GM21737 (cell line): ENCODE measurements at regions not wholly inside any gene's neighbourhood (a gene's known extent, or its start where the extent isn't known, plus 50 kb on each side); places are given as distances from the start of the nearest gene placed in this dataset.
"Not testable (repeated sequence)": the region's sequence is repeated elsewhere in the genome, so short reads cannot be mapped to it uniquely, and the experiment has no call there.

ENCODE experiments used
- ATAC-seq: cut with Tn5 transposase; IDR thresholded peaks from one replicate; pipeline ENCODE4 v1.9.1; 2021; ENCODE audit warnings: mild to moderate bottlenecking, moderate library complexity; ENCODE audit not compliant: unreplicated experiment

DNA sequence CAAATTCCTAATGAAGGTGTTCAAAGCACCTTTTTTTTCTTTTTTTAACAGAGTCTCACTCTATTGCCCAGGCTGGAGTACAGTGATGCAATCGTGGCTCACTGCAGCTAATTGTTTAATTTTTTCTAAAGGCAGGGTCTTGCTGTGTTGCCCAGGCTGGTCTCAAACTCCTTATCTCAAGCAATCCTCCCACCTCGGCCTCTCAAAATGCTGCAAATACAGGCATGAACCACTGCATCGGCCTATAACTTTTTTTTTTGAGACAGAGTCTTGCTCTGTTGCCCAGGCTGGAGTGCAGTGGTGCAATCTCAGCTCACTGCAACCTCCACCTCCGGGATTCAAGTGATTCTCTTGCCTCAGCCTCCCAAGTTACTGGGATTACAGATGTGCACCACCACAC, 113.9 kb upstream of the CXADR start:
- ATAC-seq: not testable (repeated sequence)

DNA sequence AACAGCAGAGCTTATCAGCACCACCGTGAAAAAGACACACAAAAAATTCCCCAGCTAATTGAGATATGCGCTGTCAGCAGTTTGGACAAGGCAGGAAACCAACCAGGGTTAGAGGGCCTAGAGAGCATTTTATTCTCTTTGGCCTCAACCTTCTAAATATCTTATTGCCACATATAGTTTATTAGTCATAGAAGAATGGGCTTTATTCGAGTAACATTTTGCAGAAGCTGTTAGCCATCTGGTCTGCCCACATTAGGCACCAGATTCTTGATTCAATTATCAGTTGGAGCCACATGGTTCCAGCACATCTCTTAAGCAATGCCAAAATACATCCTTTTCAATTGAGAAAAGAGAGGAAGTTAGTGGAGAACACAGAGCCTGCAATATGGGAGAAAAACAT, 109.9 kb upstream of the CXADR start:
- no peak for ATAC-seq

DNA sequence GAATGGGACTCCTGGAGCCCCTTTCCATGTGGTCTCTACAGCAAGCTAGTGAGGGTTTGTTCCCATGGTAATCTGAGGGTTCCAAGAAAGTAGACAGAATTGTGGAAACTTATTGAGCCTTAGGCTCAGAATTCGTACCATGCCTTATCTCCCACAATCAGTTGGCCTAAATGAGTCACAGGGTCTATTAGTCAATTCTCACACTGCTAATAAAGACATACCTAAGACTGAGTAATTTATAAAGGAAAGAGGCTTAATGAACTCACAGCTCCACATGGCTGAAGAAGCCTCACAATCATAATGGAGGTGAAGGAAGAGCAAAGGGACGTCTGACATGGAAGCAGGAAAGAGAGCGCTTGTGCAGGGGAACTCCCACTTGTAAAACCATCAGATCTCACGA, 106.6 kb upstream of the CXADR start:
- ATAC-seq: no peak

DNA sequence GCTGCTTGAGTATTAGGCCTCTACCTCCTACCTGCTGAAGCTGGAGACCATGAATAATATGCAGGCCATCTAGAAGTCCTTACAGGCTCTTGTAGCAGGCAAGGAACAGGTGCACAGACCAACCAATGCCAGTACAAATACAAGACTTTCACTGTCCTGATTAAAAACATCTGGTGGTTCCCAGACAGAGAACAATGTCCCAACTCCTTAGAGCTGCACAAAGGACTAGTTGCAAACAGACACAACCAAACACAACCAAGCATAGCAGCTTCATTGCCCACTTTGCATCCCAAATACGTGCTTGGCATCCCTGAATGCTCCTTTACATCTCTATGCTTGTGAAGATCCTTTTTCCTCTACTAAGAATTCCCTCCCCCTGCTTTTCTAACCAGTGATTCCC, 98.1 kb upstream of the CXADR start:
- ATAC-seq: no peak

DNA sequence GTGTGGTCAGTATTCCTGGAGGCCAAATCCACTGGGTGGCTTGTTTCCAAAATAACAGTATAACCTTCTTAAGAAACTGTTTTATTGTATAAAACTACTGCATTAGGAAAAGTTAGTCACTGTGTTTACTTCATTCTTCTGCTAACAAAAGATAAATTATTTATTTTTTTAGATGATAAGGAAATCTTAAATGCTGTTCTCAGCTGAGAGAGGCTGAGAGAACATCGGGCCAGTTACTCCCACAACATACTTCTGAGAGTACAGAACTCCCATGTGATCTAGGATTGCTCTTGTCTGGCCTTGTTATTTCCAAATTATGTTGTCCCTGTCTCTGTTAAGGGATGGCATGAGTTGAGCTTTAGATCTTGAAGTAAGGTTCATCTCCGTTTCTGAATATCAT, 96.7 kb upstream of the CXADR start:
- no peak for ATAC-seq

DNA sequence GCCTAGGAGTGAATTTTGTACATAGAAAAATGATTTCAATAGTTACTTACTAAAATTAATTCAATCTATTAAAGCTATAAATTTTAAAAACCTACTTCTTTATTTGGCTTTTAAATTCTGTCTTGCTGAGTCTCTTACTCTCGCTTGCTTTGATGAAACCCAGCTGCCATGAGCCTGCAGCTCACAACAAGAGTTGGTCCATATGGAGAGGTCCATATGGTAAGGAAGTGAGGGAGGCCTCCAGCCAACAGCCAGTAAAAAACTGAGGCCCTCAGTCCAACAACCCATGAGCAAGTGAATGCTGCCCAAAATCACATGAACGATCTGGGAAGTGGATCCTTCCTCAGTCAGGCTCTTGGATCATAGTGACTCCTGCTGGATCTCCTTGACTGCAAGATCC, 89.9 kb upstream of the CXADR start:
- ATAC-seq: no peak

DNA sequence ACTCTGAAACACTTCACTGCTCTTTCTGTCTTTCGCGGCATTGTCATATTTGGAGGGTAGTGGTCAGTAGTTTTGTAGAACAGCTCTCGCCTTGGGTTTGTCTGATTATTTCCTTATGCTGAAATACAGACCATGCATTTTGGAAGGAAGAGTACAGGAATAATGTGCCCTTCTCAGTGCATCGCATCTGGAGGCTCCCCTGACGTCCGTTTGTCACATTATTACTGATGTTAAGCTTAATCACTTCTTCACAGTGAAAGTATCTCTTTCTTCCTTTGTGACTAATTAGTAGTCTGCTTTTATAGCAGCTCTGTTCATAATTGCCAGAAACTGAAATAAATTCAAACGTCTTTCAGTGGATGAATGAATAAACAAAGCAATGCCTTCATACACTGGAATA, 85.7 kb upstream of the CXADR start:
- ATAC-seq: no peak

DNA sequence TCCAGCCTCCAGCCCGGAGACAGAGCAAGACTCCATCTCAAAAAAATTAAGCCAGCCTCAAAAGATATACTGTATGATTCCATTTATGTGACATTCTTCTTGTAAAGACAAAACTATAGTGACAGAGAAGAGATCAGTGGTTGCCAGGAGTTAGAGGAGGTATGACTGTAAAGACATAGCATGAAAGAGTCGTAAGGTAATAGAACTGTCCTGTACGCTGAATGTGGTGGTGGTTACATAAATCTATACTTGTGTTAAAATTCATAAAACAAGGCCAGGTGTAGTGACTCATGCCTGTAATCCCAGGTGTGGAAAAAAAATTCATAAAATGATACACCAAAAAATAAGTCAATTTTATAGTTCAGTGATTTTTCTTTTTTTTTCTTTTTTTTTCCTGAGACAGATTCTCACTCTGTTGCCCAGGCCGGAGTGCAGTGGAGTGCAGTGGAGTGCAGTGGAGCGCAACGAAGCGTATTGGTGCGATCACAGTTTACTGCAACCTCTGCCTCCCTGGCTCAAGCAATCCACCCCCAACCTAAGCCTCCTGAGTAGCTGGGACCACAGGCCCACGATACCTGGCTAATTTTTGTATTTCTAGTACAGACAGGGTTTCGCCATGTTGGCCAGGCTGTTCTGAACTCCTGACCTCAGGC, 84.9 kb upstream of the CXADR start:
- peak; percentile 94 for ATAC-seq

DNA sequence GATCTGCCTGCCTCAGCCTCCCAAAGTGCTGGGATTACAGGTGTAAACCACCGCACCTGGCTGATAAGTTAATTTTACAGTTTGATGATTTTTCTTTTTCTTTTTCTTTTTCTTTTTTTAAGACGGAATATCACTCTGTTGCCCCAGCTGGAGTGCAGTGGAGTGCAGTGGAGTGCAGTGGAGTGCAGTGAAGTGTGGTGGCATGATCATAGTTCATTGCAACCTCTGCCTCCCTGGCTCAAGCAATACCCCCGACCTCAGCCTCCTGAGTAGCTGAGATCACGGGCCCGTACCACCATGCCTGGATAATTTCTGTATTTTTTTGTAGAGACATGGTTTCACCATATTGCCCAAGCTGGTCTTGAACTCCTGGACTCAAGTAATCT, 84.4 kb upstream of the CXADR start:
- ATAC-seq: peak; percentile 84

DNA sequence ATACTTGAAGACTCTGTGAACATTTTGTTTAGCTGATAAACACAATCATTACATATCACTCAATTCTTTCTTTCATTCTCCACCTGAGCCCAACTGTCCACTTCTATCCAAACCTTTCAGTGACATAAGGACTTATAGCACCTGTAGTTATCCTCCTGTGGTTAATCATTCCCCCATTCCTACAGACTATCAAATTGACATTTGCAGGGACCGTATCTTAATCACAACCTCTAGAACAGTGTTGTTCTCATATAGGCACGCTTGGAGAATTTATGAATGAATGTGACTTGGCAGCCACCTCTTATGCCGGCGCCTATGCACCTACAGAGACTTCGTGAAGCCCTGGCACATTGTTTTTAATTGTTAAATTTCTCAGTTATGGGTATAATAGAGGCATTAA, 83.9 kb upstream of the CXADR start:
- ATAC-seq: no peak

DNA sequence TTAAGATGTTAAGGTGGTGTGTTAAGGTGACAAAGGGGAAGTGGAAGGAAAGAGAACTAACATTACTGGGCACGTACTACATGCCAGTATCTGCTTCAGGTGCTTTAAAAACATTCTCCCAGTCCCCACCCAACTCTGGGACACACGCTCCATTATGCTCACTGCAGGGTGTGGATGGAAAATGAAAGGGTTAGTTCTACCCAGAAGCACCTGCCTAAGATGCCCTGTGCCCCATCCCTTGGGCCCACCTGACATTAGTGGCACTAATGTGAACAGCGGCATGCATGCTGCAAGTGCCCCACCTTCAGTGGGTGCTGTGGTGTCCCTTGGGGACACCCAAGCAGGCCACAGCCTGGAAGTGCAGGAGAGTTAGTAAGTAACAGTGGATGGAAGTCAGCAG, 82.9 kb upstream of the CXADR start:
- ATAC-seq: no peak

DNA sequence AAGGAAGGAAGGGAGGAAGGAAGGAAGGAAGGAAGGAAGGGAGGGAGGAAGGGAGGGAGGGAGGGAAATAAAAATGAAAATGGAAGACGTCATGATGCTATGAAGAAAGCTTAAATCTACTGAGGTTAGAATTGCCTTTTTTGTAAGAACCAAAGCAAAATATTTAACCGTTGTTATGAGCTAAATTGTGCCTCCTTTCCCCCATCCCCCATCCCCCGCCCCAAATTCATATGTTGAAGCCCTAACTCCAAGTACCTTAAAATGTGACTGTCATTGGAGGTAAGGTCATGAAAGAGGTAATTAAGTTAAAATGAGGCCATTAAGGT, 80.1 kb upstream of the CXADR start:
- no peak for ATAC-seq

DNA sequence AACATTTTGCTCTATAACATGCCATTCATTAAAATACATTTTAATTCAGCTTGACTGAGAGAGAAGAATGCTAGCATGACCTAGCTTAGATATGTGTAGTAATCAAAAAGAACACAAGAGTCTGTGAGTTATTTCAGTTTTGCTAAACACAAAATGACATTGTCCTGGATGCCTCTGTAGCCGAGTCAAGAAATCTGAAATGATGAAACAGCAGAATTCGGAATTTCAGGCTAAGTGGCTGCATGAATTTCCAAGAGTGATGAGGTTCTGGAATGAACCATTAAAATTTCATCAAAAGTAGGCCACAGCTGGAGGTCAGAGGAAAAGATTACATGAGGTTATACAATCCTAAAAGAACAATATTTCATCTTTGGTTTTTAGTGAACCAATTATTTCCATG, 79.1 kb upstream of the CXADR start:
- no peak for ATAC-seq

DNA sequence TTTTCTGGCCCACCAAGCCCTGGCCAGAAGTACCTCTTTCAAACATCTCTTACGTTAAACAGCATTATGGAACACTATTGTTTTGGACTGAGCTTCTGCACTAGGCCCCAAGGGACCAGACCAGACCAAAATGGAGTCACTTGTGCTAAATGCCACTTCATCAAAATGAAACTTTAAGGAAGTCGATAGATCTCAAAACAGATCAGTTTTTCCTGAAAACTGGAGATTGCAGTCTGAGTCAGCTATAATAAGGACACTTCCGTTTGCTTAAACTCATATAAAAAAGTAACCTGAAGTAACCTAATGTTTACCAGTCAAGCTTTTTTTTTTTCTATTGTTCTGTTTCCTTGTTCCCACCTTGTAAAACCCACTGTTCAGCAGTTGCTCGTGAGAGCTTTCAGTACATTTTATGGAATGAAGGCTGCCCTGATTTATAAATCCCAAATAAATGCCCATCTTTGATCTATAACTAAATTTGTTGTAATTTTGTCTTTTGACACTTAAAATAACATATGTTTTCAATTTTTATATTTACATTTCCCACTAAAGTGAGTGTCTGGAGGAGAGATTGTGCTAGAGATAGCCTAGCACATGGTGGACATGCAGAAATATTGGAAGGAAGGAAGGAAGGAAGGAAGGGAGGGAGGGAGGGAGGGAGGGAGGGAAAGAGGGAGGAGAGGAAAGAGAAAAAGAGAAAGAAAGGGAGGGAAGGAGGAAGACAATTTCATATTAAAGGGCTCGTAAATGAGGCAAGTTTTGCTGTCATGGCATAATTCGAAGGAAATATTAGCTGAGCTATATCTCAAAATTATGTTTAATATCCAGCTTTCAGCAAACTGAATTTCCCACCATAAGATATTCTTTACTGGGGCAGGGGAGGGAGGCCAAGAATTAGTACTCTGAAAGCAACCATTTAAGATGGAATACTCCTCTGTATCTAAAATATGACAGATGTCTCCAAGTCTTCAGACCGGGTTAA, 77.0 kb upstream of the CXADR start:
- no peak for ATAC-seq

DNA sequence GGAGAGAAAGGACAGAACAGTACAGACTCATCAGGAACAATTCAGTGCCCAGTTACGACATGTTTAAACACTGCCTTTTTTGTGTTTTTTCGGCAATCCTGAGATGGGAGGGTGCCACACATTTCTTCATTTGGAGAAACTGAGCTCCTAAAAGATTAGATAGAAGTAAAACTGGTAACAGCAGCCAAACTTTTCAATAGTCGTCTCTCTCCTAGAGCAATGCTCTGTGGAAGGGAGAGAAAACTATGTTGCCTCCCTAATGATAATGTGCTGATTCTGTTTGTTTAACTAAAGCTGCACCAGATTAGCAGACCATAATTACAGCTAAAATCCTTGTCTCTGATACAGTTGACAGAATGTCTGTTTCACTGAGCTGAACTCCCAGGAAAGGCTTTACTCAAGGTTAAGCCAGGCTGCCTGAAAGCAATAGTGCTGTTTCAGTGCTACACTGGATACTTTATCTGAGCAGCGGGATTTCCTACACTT, 76.2 kb upstream of the CXADR start:
- ATAC-seq: no peak

DNA sequence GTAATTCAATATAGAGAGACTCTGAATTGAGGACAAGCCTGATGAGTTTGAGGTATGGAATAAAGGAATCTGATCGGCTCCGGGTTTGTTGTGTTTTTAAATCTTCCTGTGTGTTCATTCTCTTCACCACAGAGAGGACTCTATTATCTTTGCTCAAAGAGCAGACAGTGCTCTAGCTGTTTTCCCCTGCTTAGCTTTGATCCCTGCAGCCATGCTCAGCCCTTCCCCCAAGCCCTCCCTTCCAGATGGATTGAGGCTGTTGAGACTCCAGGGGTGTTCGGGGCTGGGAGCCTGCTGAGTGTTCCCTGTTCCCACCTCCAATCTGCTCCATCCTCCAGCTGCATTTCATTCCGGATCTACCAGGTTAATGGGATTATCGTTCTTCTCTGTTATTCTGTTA, 74.2 kb upstream of the CXADR start:
- ATAC-seq: no peak

DNA sequence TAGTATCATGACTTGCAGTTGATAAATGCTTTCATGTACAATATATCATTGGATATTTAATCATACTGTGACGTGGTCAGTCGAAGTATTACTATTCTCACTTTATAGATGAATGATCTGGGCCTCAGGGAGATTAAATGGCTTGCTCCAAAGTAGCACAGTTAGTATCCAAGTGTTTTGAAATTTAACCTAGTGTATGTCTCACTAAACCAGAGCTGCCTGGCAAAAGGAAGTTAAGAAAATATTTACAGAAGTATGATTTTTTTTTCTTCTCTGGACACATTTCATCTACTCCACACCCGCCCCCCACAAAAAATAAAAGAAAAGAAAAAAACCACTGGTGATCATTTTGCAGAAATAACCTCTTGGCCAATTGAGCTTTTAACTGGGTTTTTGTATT, 71.9 kb upstream of the CXADR start:
- ATAC-seq: no peak

DNA sequence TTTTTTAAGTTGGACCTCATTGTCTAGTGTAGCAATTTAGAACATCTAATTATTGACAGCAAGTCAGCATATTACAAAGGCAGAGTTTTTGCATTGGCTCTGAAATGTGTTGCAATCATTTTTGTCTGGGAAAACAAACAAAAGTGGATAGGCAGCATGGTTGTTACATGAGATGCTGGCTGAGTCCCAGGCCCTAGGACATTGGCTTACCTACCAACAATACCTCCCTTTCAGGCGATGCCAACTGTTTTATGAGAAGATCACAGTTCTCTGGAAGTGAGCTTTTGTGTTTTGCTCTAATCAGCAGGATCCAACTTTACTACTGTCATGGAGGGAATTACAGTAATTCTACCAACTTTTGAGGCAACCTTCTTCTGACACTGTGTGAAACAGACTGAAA, 71.5 kb upstream of the CXADR start:
- ATAC-seq: no peak

DNA sequence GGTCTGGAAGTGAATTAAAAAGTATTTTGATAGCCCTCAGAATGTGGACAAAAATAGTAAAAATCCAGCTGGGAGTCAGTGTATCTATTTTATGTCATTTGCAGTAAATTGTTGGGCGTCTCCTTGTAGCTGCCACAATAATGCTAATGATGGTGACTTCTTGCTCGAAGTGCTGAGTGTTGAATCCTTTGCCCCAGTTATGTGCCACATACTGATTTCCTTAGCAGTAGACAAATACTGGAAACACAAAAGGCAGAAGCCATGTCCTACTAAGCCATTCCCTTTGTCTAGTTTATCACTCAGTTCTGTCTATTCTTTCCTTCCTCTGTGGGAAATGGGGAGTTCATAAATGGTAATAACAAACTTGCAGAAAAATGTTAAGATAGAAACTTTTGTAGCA, 70.7 kb upstream of the CXADR start:
- ATAC-seq: no peak

DNA sequence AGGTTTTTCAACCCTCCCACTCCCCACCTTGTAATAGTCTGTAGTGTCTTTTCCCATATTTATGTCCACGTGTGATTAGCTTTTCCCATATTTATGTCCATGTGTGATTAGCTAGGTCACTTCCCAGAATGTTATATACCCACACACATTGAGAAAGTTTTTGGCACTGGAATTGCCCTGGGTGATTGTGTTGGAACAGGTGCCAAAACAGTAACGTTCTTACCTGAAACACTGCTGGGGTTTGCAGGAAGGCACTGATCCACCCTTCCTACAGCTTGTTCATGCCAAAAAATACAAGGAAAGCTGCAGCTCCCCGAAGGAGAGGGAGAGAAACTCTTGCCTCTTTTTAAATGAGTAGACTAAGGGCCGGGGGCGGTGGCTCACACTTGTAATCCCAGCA, 68.0 kb upstream of the CXADR start:
- no peak for ATAC-seq

DNA sequence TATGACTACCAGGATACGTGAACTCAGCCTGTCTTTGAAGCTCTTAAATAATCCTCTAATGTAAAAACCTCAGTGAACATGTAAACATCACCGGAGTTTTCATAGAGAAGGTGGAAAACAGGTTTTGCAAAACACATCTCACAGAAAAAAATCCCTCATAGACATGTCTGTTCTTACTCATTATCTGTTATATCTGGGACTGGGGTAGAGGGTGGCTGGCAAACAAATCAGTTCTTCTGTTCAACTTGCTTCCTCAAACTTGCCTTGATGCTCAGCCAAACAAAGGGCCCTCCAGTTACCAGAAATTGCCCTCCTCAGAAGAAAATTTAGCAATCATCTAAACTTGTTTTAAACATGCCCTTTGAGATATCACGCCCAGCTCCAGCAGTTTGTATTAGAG, 66.1 kb upstream of the CXADR start:
- ATAC-seq: no peak

DNA sequence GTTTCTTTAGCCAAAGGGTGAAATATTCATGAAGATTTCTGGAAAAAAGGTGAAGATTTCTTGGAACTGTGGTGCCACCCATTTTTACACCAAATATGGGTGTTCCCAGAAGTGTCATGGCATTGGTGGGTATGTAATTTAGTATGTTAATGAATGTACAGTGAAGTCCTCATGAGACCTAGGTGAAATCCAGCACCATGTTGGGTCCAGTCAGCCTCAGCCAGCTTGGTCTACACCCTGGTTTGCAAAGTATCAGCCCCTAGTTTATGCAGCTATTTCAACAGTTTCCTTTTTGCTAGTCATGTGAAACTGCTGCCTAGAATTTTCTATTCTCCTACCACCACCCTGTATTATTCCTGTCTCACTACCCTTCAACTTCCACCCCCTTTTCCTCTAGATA, 63.1 kb upstream of the CXADR start:
- no peak for ATAC-seq
